Neural cell (in vitro differentiated cells): ENCODE measurements at regions not wholly inside any gene's neighbourhood (a gene's known extent, or its start where the extent isn't known, plus 50 kb on each side); places are given as distances from the start of the nearest gene placed in this dataset.

Experiments used
- CTCF ChIP-seq: fragments of 450-650 bp; IDR thresholded peaks from 2 replicates; pipeline ENCODE4 v1.5.1; 2014; ENCODE audit warnings: antibody characterized with exemption, mild to moderate bottlenecking, moderate library complexity; ENCODE audit not compliant: poor library complexity, severe bottlenecking
- EZH2 ChIP-seq: fragments of 200-600, 300-800 bp; shearing (Covaris generic), sonication (generic); IDR thresholded peaks from 2 replicates; pipeline ENCODE4 v1.6.1; 2014; ENCODE audit warnings: antibody characterized with exemption, low read length, borderline replicate concordance, mild to moderate bottlenecking; ENCODE audit not compliant: insufficient read depth, poor library complexity, severe bottlenecking
- POLR2AphosphoS5 ChIP-seq: IDR thresholded peaks from 2 replicates; pipeline ENCODE4 v1.6.1; 2012
- SMC3 ChIP-seq: fragments of 450-650 bp; conservative IDR thresholded peaks from 2 replicates; pipeline ENCODE4 v1.6.1; 2014; ENCODE audit warnings: antibody characterized with exemption, mild to moderate bottlenecking, moderate library complexity; ENCODE audit not compliant: poor library complexity

- TF ChIP-seq CTCF (no peak), SMC3 (no peak), POLR2AphosphoS5 (no peak), EZH2 (no peak)
These were observed 316.7 kb upstream of the NPSR1 start for GRCh38 chr7:34341326-34341725.
